RWPE2 (cell line): ENCODE measurements at regions not wholly inside any gene's neighbourhood (a gene's known extent, or its start where the extent isn't known, plus 50 kb on each side); places are given as distances from the start of the nearest gene placed in this dataset.

ENCODE experiments used
- ATAC-seq: fragments of 200-7000 bp; cut with Tn5 transposase; 3 replicates; pipeline ENCODE4 v1.9.1; 2021; ENCODE audit warnings: low read depth
- DNase-seq: peaks from one replicate; pipeline ENCODE4 v3.0.0-alpha.2; 2020; ENCODE audit warnings: low spot score
- H3K27ac ChIP-seq: fragments of 450-650 bp; 2 replicates; pipeline ENCODE4 v1.5.1; 2017; ENCODE audit warnings: mild to moderate bottlenecking; ENCODE audit not compliant: poor library complexity, severe bottlenecking
- H3K27me3 ChIP-seq: fragments of 250-450 bp; sonication (Bioruptor Pico); 2 replicates; pipeline ENCODE4 v1.5.1; 2021; ENCODE audit warnings: mild to moderate bottlenecking, moderate library complexity; ENCODE audit not compliant: insufficient read depth, poor library complexity, severe bottlenecking
- H3K36me3 ChIP-seq: fragments of 250-450 bp; sonication (Bioruptor Pico); 2 replicates; pipeline ENCODE4 v1.5.1; 2020; ENCODE audit warnings: low read depth, mild to moderate bottlenecking, moderate library complexity
- H3K4me1 ChIP-seq: fragments of 250-450 bp; sonication (Bioruptor Pico); 2 replicates; pipeline ENCODE4 v1.5.1; 2021; ENCODE audit warnings: mild to moderate bottlenecking, moderate library complexity; ENCODE audit not compliant: insufficient read depth, poor library complexity, severe bottlenecking
- H3K4me3 ChIP-seq: fragments of 250-450 bp; sonication (Bioruptor Pico); 2 replicates; pipeline ENCODE4 v1.5.1; 2021; ENCODE audit warnings: mild to moderate bottlenecking, moderate library complexity; ENCODE audit not compliant: severe bottlenecking
- H3K9me3 ChIP-seq: fragments of 250-450 bp; sonication (Bioruptor Pico); 2 replicates; pipeline ENCODE4 v1.5.1; 2021; ENCODE audit warnings: mild to moderate bottlenecking, moderate library complexity; ENCODE audit not compliant: severe bottlenecking
- TF ChIP-seq, protein P1 (sequence below): fragments of 450-650 bp; IDR thresholded peaks from one replicate; pipeline ENCODE4 v1.5.1; 2017; ENCODE audit warnings: mild to moderate bottlenecking, moderate library complexity; ENCODE audit not compliant: poor library complexity, severe bottlenecking

DNA sequence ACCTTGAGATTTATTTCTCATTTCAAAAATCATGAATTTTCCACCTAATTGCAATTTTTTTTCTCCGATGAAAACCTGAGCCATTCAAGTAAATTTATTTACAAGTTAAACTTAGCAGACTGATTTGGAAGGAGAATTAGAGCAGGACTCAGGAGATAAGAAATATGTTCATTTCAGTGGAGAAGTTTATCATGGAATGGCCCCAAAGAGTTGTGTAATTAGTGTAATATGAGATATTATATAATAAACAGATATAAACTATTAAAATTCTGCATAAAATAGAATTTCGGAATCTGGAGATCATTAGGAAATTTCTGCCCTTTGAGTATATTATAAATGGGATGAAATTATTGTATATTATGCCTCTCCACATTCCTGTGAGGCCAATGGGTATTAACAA, 596.8 kb downstream of the QKI start:
- DNase-seq (no peak), ATAC-seq (no peak)
- no peaks in the 10 kb centered on the region for H3K9me3 ChIP-seq
- TF ChIP-seq, protein P1, sequence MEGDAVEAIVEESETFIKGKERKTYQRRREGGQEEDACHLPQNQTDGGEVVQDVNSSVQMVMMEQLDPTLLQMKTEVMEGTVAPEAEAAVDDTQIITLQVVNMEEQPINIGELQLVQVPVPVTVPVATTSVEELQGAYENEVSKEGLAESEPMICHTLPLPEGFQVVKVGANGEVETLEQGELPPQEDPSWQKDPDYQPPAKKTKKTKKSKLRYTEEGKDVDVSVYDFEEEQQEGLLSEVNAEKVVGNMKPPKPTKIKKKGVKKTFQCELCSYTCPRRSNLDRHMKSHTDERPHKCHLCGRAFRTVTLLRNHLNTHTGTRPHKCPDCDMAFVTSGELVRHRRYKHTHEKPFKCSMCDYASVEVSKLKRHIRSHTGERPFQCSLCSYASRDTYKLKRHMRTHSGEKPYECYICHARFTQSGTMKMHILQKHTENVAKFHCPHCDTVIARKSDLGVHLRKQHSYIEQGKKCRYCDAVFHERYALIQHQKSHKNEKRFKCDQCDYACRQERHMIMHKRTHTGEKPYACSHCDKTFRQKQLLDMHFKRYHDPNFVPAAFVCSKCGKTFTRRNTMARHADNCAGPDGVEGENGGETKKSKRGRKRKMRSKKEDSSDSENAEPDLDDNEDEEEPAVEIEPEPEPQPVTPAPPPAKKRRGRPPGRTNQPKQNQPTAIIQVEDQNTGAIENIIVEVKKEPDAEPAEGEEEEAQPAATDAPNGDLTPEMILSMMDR, result no peak
- no peaks in the 10 kb centered on the region for H3K36me3 ChIP-seq
- H3K4me3 ChIP-seq, result no peak overlapping the region
- no peak overlapping the region for H3K27ac ChIP-seq
- H3K4me1 ChIP-seq, result no peaks in the 10 kb centered on the region
- H3K27me3 ChIP-seq, result no peaks in the 10 kb centered on the region

DNA sequence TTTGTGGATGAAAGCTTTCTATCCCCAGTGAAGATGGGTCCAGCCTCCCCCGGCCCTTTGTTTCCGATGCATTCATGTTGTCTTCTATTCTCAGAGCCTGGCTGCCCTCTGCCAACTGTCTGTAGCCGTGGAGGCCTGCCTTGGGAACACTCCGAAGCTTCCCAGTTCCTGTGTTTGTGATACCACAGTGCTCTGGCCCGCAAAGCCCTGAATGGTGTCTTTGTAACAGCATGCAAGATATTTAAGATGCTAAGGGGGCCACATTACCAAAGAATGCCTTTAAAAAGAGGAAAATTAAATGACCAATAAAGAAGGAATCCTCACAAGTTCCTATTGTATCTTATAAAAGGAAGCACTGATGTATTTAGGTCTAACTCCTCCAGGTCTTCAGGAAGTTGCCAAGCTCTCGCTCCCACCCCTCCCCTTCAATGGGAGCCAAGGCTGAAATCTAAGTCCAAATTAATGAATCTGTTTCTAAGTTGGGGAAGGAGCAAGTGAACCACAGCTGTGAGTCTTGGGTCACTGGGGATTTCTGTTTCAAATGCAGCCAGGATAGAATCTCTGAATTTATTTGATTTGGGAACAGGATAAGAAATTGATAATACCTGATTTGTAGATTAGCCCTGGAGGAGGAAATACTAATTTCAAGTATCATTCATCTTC, 596.1 kb downstream of the QKI start:
- Histone ChIP-seq H3K36me3 (no peaks in the 10 kb centered on the region), H3K4me3 (no peak overlapping the region), H3K4me1 (no peaks in the 10 kb centered on the region), H3K27ac (no peak overlapping the region), H3K9me3 (no peaks in the 10 kb centered on the region), H3K27me3 (no peaks in the 10 kb centered on the region)
- DNase-seq (no peak), ATAC-seq (no peak)
- TF ChIP-seq, protein P1, result no peak

DNA sequence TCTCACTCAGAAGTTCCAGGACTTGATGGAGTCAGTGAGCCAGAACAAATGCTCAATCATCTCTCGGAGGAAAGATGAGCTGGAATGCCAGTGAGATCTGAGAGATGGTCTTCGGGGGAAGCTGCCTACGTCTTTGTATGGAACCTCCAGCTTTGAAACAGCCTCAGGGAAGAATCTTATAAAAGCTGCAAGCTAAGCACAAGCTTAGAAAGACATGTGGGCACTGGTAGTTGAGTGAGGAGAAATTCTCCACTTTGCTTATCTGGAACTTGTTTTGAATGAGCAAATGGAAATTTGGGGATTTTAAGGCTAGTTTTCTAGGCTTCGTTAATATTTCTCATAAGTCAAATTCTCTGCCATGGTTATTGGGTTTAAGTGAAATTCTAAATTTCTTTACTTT, 594.4 kb downstream of the QKI start:
- H3K4me1 ChIP-seq, result no peaks in the 10 kb centered on the region
- DNase-seq, result no peak
- H3K36me3 ChIP-seq, result no peaks in the 10 kb centered on the region
- TF ChIP-seq, protein P1, result no peak
- H3K27me3 ChIP-seq, result no peaks in the 10 kb centered on the region
- H3K4me3 ChIP-seq, result no peak overlapping the region
- H3K9me3 ChIP-seq, result no peaks in the 10 kb centered on the region
- H3K27ac ChIP-seq, result no peak overlapping the region
- ATAC-seq, result no peak

DNA sequence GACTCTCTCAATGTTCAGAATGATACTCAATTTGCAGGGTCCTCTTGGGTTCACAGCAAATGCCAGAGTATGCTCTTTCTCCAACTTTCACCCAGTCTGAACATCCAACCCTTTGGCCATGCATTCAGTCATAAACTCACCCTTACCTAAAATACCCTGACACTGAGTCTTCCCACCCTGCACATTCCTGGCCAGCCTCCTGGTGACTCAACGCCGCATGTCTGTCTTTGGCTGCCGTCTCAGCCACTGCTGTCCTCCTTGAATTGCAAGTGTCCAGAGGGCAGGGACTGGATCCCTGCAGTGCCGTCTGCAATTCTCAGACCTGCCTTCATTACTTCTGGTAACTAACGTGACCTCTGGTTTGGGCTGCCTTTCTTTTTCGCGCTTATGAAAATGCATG, 593.4 kb downstream of the QKI start:
- ATAC-seq (no peak), DNase-seq (no peak)
- Histone ChIP-seq H3K4me1 (no peaks in the 10 kb centered on the region), H3K36me3 (no peaks in the 10 kb centered on the region), H3K9me3 (no peaks in the 10 kb centered on the region), H3K27ac (no peak overlapping the region), H3K4me3 (no peak overlapping the region), H3K27me3 (no peaks in the 10 kb centered on the region)
- TF ChIP-seq, protein P1, result no peak

DNA sequence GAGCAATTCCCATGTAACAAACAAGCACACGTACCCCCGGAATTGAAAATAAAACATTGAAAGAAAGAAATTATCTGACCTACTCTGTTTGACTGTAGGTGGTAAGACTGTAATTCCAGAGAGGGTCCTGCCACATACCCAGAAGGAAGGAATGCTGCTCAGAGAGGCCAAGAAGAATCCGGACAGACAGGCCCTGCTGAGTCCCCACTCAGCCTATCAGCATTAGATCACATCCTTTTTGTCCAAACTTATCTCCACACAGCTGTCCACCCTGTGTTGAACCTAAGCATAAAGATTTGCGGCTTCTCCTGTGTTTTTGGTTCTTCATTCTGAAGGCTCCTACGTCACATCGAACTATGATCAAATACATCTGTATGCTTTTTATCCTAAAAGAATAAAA, 591.9 kb downstream of the QKI start:
- no peak for DNase-seq
- Histone ChIP-seq H3K4me1 (no peaks in the 10 kb centered on the region), H3K27ac (no peak overlapping the region), H3K9me3 (no peaks in the 10 kb centered on the region), H3K27me3 (no peaks in the 10 kb centered on the region), H3K36me3 (no peaks in the 10 kb centered on the region), H3K4me3 (no peak overlapping the region)
- no peak for ATAC-seq
- TF ChIP-seq, protein P1, result no peak
